BE2C (cell line): ENCODE measurements at regions not wholly inside any gene's neighbourhood (a gene's known extent, or its start where the extent isn't known, plus 50 kb on each side); places are given as distances from the start of the nearest gene placed in this dataset.
A peak's percentile ranks its signal among the peaks of the same experiment; 100 is the strongest.

ENCODE experiments used
- DNase-seq: peaks from one replicate; pipeline ENCODE4 v3.0.0-alpha.2; 2020
- H3K27me3 ChIP-seq: fragments of 250-450 bp; sonication (Bioruptor Pico); 2 replicates; pipeline ENCODE4 v1.5.1; 2020; ENCODE audit warnings: mild to moderate bottlenecking
- H3K36me3 ChIP-seq: fragments of 250-450 bp; sonication (Bioruptor Pico); 2 replicates; pipeline ENCODE4 v1.5.1; 2020; ENCODE audit warnings: mild to moderate bottlenecking
- H3K4me1 ChIP-seq: fragments of 250-450 bp; sonication (Bioruptor Pico); 2 replicates; pipeline ENCODE4 v1.5.1; 2020
- H3K4me3 ChIP-seq: 2 replicates; pipeline ENCODE4 v1.5.1; 2011; ENCODE audit warnings: low read depth, low read length
- H3K9me3 ChIP-seq: fragments of 250-450 bp; sonication (Bioruptor Pico); 2 replicates; pipeline ENCODE4 v1.5.1; 2020
- CTCF ChIP-seq: IDR thresholded peaks from 2 replicates; pipeline ENCODE4 v1.5.1; 2012; ENCODE audit warnings: mild to moderate bottlenecking, low read depth, low read length

GRCh38 chr2:219722276-219722879 lies 94.9 kb downstream of the SLC4A3 start:
- Histone ChIP-seq H3K9me3 (no peaks in the 10 kb centered on the region), H3K4me1 (no peaks in the 10 kb centered on the region), H3K27me3 (peaks cover 61% of the 10 kb centered on the region), H3K36me3 (no peaks in the 10 kb centered on the region), H3K4me3 (no peak overlapping the region)
- TF ChIP-seq CTCF, result no peak
- no peak for DNase-seq

GRCh38 chr2:219723311-219723710 lies 95.9 kb downstream of the SLC4A3 start:
- H3K4me1 ChIP-seq, result no peaks in the 10 kb centered on the region
- no peak for DNase-seq
- no peak overlapping the region for H3K4me3 ChIP-seq
- no peaks in the 10 kb centered on the region for H3K36me3 ChIP-seq
- no peak for TF ChIP-seq CTCF
- no peaks in the 10 kb centered on the region for H3K9me3 ChIP-seq
- peaks cover 57% of the 10 kb centered on the region for H3K27me3 ChIP-seq

- Histone ChIP-seq H3K4me3 (no peak overlapping the region), H3K36me3 (no peaks in the 10 kb centered on the region), H3K4me1 (no peaks in the 10 kb centered on the region), H3K27me3 (peaks cover 51% of the 10 kb centered on the region), H3K9me3 (no peaks in the 10 kb centered on the region)
- TF ChIP-seq CTCF, result no peak
- no peak for DNase-seq
These were observed 97.2 kb downstream of the SLC4A3 start for GRCh38 chr2:219724628-219725027.

- peak; percentile 39 for TF ChIP-seq CTCF
- H3K4me1 ChIP-seq, result no peaks in the 10 kb centered on the region
- no peaks in the 10 kb centered on the region for H3K36me3 ChIP-seq
- DNase-seq, result no peak
- H3K27me3 ChIP-seq, result peaks cover 43% of the 10 kb centered on the region
- no peak overlapping the region for H3K4me3 ChIP-seq
- H3K9me3 ChIP-seq, result no peaks in the 10 kb centered on the region
These were observed 99.5 kb downstream of the SLC4A3 start for GRCh38 chr2:219726916-219727315.

- no peaks in the 10 kb centered on the region for H3K4me1 ChIP-seq
- peak; percentile 17 for DNase-seq
- no peak for TF ChIP-seq CTCF
These were observed 100.5 kb downstream of the SLC4A3 start for GRCh38 chr2:219727771-219728429.

GRCh38 chr2:219728991-219729487 lies 101.6 kb downstream of the SLC4A3 start:
- Histone ChIP-seq H3K4me1 (no peaks in the 10 kb centered on the region), H3K4me3 (no peak overlapping the region)
- no peak for TF ChIP-seq CTCF

More at GRCh38 chr2:219727771-219728429, 100.5 kb downstream of the SLC4A3 start:
- H3K4me3 ChIP-seq, result no peak overlapping the region
- no peaks in the 10 kb centered on the region for H3K36me3 ChIP-seq
- H3K9me3 ChIP-seq, result no peaks in the 10 kb centered on the region
- peaks cover 33% of the 10 kb centered on the region for H3K27me3 ChIP-seq

More at GRCh38 chr2:219728991-219729487, 101.6 kb downstream of the SLC4A3 start:
- H3K36me3 ChIP-seq, result no peaks in the 10 kb centered on the region
- no peaks in the 10 kb centered on the region for H3K9me3 ChIP-seq
- DNase-seq, result no peak
- H3K27me3 ChIP-seq, result peaks cover 25% of the 10 kb centered on the region
